BE2C (cell line): ENCODE measurements at regions not wholly inside any gene's neighbourhood (a gene's known extent, or its start where the extent isn't known, plus 50 kb on each side); places are given as distances from the start of the nearest gene placed in this dataset.

Experiments used
- DNase-seq: peaks from one replicate; pipeline ENCODE4 v3.0.0-alpha.2; 2020
- H3K27me3 ChIP-seq: fragments of 250-450 bp; sonication (Bioruptor Pico); 2 replicates; pipeline ENCODE4 v1.5.1; 2020; ENCODE audit warnings: mild to moderate bottlenecking
- H3K36me3 ChIP-seq: fragments of 250-450 bp; sonication (Bioruptor Pico); 2 replicates; pipeline ENCODE4 v1.5.1; 2020; ENCODE audit warnings: mild to moderate bottlenecking
- H3K4me1 ChIP-seq: fragments of 250-450 bp; sonication (Bioruptor Pico); 2 replicates; pipeline ENCODE4 v1.5.1; 2020
- H3K4me3 ChIP-seq: 2 replicates; pipeline ENCODE4 v1.5.1; 2011; ENCODE audit warnings: low read depth, low read length
- H3K9me3 ChIP-seq: fragments of 250-450 bp; sonication (Bioruptor Pico); 2 replicates; pipeline ENCODE4 v1.5.1; 2020
- CTCF ChIP-seq: IDR thresholded peaks from 2 replicates; pipeline ENCODE4 v1.5.1; 2012; ENCODE audit warnings: mild to moderate bottlenecking, low read depth, low read length

- Histone ChIP-seq H3K4me1 (no peaks in the 10 kb centered on the region), H3K4me3 (no peak overlapping the region), H3K36me3 (no peaks in the 10 kb centered on the region), H3K9me3 (no peaks in the 10 kb centered on the region), H3K27me3 (no peaks in the 10 kb centered on the region)
- TF ChIP-seq CTCF: no peak
- DNase-seq: no peak
Observed at GRCh38 chr13:89910166-89910565, 1437.3 kb upstream of the MIR17HG start.

DNA sequence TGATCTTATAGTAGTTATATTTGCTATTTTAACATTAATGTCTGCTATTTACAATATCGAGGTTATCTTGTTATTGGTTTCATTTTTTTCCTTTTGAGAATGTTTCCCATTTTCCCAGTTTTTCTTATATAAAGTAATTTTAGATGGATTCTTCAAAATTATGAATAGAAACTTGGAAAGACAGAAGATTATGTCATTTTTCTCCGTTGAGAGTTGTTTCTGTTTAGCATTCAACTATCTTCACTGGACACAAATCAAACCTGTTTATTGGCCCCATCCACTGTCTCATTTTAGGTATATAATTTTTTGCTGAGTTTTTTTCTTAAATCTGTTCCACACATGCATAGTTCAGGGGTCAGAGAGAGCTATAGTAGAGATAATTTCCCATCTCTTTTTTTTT is 1430.9 kb upstream of the MIR17HG start:
- no peaks in the 10 kb centered on the region for H3K36me3 ChIP-seq
- H3K9me3 ChIP-seq: no peaks in the 10 kb centered on the region
- H3K27me3 ChIP-seq: no peaks in the 10 kb centered on the region
- no peaks in the 10 kb centered on the region for H3K4me1 ChIP-seq
- H3K4me3 ChIP-seq: no peak overlapping the region
- DNase-seq: no peak
- no peak for TF ChIP-seq CTCF

- Histone ChIP-seq H3K27me3 (no peaks in the 10 kb centered on the region), H3K4me3 (no peak overlapping the region), H3K4me1 (no peaks in the 10 kb centered on the region), H3K36me3 (no peaks in the 10 kb centered on the region), H3K9me3 (no peaks in the 10 kb centered on the region)
- no peak for DNase-seq
- TF ChIP-seq CTCF: no peak
Observed at GRCh38 chr13:89920461-89920860, 1427.0 kb upstream of the MIR17HG start.

GRCh38 chr13:89923052-89923451 is 1424.4 kb upstream of the MIR17HG start:
- Histone ChIP-seq H3K27me3 (no peaks in the 10 kb centered on the region), H3K4me1 (no peaks in the 10 kb centered on the region), H3K36me3 (no peaks in the 10 kb centered on the region), H3K9me3 (no peaks in the 10 kb centered on the region), H3K4me3 (no peak overlapping the region)
- TF ChIP-seq CTCF: no peak
- no peak for DNase-seq

- DNase-seq: no peak
- TF ChIP-seq CTCF: no peak
- H3K36me3 ChIP-seq: no peaks in the 10 kb centered on the region
- no peaks in the 10 kb centered on the region for H3K27me3 ChIP-seq
- H3K4me3 ChIP-seq: no peak overlapping the region
- no peaks in the 10 kb centered on the region for H3K9me3 ChIP-seq
- no peaks in the 10 kb centered on the region for H3K4me1 ChIP-seq
Observed at GRCh38 chr13:89923736-89924135, 1423.8 kb upstream of the MIR17HG start.

GRCh38 chr13:89925107-89925506 is 1422.4 kb upstream of the MIR17HG start:
- Histone ChIP-seq H3K36me3 (no peaks in the 10 kb centered on the region), H3K4me3 (no peak overlapping the region), H3K4me1 (no peaks in the 10 kb centered on the region), H3K27me3 (no peaks in the 10 kb centered on the region), H3K9me3 (no peaks in the 10 kb centered on the region)
- peak; percentile 57 for DNase-seq
- TF ChIP-seq CTCF: peak; percentile 79
